ENCODE measurements at regions not wholly inside any gene's neighbourhood (a gene's known extent, or its start where the extent isn't known, plus 50 kb on each side); places are given as distances from the start of the nearest gene placed in this dataset.

GRCh38 chr5:85170183-85170582, 785.5 kb upstream of the EDIL3 start:
- H3K4me2 ChIP-seq (ENCODE audit: control insufficient read depth, insufficient read depth) = no peak overlapping the region
- H3K9me3 ChIP-seq (replicated peaks; ENCODE audit: control insufficient read depth, insufficient read depth, low read length) = no peaks in the 10 kb centered on the region; the same call in 2 of the 3 replicates
- FAIRE-seq = no peak
- H3K27ac ChIP-seq (ENCODE audit: control insufficient read depth, insufficient read depth) = no peak overlapping the region
- POLR2A ChIA-PET = no interaction called here
- in situ Hi-C loops (cut with MboI) (no loop called here), intact Hi-C loops (cut with micrococcal nuclease; ENCODE audit: unreplicated experiment) (no loop called here)
- no peaks in the 10 kb centered on the region for H3K36me3 ChIP-seq (ENCODE audit: control insufficient read depth in 2 of 2, insufficient read depth in 2 of 2, low read length in 1 of 2)
- H3K27me3 ChIP-seq (replicated peaks in 1 of 2; ENCODE audit: control insufficient read depth in 2 of 2, insufficient read depth in 2 of 2, low read length in 1 of 2) = no peaks in the 10 kb centered on the region
- H3K9ac ChIP-seq (ENCODE audit: control insufficient read depth, insufficient read depth, low read length) = no peak overlapping the region
- H3K79me2 ChIP-seq (ENCODE audit: control insufficient read depth, insufficient read depth, low read length) = no peaks in the 10 kb centered on the region
- no peak overlapping the region for H3K4me3 ChIP-seq
- CTCF ChIA-PET = no interaction called here
- no peak for ATAC-seq
- RAD21 ChIA-PET (ENCODE audit: unreplicated experiment) = no interaction called here
- SMC1A ChIA-PET (ENCODE audit: uncharacterized antibody, unreplicated experiment) = interaction anchor here (1.1 kb wide), 1 partner anchor 22 kb away, joined by 3 read pairs; no protein-coding TSS in a partner anchor
- no peaks in the 10 kb centered on the region for H4K20me1 ChIP-seq (ENCODE audit: control insufficient read depth, insufficient read depth)
- H3K4me1 ChIP-seq (ENCODE audit: control insufficient read depth, insufficient read depth, low read length) = no peaks in the 10 kb centered on the region
- no TSS peak for BruUV-seq (replicated peaks)
- DNase-seq (ENCODE audit: low read depth, low spot score) = no peak
- no peak overlapping the region for H2AFZ ChIP-seq (ENCODE audit: control insufficient read depth, low read depth, low read length)
- 17% methylated on average over 4 of the region's 4 CpGs for WGBS (ENCODE audit: insufficient coverage, insufficient replicate concordance, low lambda C conversion rate, missing lambda C conversion rate)
- TF ChIP-seq, protein P1, sequence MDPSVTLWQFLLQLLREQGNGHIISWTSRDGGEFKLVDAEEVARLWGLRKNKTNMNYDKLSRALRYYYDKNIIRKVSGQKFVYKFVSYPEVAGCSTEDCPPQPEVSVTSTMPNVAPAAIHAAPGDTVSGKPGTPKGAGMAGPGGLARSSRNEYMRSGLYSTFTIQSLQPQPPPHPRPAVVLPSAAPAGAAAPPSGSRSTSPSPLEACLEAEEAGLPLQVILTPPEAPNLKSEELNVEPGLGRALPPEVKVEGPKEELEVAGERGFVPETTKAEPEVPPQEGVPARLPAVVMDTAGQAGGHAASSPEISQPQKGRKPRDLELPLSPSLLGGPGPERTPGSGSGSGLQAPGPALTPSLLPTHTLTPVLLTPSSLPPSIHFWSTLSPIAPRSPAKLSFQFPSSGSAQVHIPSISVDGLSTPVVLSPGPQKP (IDR thresholded peaks at IDR 0.05; ENCODE audit: low read depth, low read length) = no peak
- no peak for TF ChIP-seq MEF2B (IDR thresholded peaks at IDR 0.05; ENCODE audit: partially characterized antibody, poor library complexity, severe bottlenecking)
- TF ChIP-seq MYB (IDR thresholded peaks at IDR 0.05; ENCODE audit: borderline replicate concordance, low read depth, low read length) = no peak
- no peak for TF ChIP-seq YY1 (IDR thresholded peaks at IDR 0.05; ENCODE audit: low read depth, low read length)
- TF ChIP-seq, protein P2, sequence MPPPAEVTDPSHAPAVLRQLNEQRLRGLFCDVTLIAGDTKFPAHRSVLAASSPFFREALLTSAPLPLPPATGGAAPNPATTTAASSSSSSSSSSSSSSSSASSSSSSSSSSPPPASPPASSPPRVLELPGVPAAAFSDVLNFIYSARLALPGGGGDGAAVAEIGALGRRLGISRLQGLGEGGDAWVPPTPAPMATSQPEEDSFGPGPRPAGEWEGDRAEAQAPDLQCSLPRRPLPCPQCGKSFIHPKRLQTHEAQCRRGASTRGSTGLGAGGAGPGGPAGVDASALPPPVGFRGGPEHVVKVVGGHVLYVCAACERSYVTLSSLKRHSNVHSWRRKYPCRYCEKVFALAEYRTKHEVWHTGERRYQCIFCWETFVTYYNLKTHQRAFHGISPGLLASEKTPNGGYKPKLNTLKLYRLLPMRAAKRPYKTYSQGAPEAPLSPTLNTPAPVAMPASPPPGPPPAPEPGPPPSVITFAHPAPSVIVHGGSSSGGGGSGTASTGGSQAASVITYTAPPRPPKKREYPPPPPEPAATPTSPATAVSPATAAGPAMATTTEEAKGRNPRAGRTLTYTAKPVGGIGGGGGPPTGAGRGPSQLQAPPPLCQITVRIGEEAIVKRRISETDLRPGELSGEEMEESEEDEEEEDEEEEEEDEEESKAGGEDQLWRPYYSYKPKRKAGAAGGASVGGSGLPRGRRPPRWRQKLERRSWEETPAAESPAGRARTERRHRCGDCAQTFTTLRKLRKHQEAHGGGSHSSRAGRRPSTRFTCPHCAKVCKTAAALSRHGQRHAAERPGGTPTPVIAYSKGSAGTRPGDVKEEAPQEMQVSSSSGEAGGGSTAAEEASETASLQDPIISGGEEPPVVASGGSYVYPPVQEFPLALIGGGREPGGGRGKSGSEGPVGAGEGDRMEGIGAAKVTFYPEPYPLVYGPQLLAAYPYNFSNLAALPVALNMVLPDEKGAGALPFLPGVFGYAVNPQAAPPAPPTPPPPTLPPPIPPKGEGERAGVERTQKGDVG (CRISPR knock-in tag; IDR thresholded peaks at IDR 0.05) = no peak
- TF ChIP-seq ZNF592 (IDR thresholded peaks at IDR 0.05) = no peak
- no peak for TF ChIP-seq CREB1 (IDR thresholded peaks at IDR 0.05; ENCODE audit: low read depth)
- TF ChIP-seq PKNOX1 (IDR thresholded peaks at IDR 0.05) = no peak
- TF ChIP-seq SREBF1 (IDR thresholded peaks at IDR 0.05; ENCODE audit: low read length) = no peak
- no peak for TF ChIP-seq POLR2AphosphoS2 (IDR thresholded peaks at IDR 0.05; ENCODE audit: low read depth, low read length)
- TF ChIP-seq E2F8 (IDR thresholded peaks at IDR 0.05; ENCODE audit: low read depth, partially characterized antibody) = no peak
- no peak for TF ChIP-seq BACH1 (IDR thresholded peaks at IDR 0.05; ENCODE audit: borderline replicate concordance)
